ENCODE measurements at regions not wholly inside any gene's neighbourhood (a gene's known extent, or its start where the extent isn't known, plus 50 kb on each side); places are given as distances from the start of the nearest gene placed in this dataset.

DNA sequence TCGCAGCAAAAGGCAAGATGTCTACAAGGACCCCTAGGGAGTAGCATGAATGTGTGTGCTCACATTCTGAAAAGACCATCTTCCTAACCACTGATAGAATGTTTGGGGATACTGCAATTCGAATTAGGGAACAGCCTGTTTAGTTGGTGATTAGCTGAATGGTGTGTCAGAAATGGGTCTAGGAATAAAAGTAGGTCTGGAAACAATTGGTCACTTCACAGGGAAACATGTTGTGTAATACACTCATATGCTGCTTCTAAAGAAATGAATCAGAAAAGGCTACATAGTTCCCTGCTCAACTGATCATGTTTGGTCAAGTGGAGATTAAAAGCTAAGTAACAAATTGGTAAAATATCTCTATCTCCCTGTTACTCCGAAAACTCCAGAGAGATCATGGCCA lies 2362.4 kb upstream of the TENM3 start:
- intact Hi-C loops (cut with DNase I), result no loop called here
- TF ChIP-seq EP300 (IDR thresholded peaks at IDR 0.05), result no peak
- H3K4me1 ChIP-seq, result no peaks in the 10 kb centered on the region

DNA sequence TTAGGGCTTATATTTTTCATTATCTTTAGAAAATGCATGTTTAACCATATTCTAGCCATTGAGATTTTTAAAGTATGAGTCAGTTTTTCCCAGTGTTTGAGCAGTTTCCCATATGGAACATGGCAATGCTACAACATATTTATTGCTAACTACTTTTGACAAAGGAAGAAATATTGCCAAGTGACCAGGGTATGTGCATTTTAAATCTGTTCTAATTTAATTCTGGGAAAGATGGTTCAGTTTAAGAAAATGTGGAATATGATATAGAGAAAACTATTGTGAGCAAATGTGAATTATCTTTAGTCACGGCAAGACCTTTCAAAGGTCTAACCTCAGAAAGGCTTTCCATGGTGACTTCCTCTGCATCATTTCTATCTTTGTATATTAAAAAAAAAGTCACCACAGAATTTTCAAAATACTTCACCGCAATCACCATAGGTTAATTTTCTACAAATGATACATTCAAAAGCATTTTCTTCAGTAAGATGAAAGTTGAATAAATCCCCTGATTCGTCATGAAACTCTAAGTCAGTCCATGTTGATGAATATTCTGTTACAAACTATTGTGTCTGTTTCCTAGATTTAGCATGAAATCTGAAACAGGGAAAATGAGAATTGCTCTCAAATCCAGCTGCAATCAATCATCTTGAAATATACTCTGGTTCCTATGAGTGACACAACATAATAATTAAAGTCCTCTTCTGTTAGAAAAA lies 2349.0 kb upstream of the TENM3 start:
- TF ChIP-seq POLR2A (IDR thresholded peaks at IDR 0.05; ENCODE audit: low read depth) (no peak), POLR2AphosphoS5 (IDR thresholded peaks at IDR 0.05) (no peak), EP300 (IDR thresholded peaks at IDR 0.05) (no peak)
- TF ChIP-seq, protein P1, sequence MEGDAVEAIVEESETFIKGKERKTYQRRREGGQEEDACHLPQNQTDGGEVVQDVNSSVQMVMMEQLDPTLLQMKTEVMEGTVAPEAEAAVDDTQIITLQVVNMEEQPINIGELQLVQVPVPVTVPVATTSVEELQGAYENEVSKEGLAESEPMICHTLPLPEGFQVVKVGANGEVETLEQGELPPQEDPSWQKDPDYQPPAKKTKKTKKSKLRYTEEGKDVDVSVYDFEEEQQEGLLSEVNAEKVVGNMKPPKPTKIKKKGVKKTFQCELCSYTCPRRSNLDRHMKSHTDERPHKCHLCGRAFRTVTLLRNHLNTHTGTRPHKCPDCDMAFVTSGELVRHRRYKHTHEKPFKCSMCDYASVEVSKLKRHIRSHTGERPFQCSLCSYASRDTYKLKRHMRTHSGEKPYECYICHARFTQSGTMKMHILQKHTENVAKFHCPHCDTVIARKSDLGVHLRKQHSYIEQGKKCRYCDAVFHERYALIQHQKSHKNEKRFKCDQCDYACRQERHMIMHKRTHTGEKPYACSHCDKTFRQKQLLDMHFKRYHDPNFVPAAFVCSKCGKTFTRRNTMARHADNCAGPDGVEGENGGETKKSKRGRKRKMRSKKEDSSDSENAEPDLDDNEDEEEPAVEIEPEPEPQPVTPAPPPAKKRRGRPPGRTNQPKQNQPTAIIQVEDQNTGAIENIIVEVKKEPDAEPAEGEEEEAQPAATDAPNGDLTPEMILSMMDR (IDR thresholded peaks at IDR 0.05), result no peak
- Histone ChIP-seq H3K27me3 (no peaks in the 10 kb centered on the region), H3K4me1 (no peaks in the 10 kb centered on the region), H3K36me3 (no peaks in the 10 kb centered on the region), H3K4me3 (no peak overlapping the region), H3K27ac (replicated peaks in 1 of 4) (no peak overlapping the region), H3K9me3 (no peaks in the 10 kb centered on the region)
- WGBS, result 72% methylated on average over 3 of the region's 3 CpGs
- no peak for DNase-seq (ENCODE audit: extremely low spot score)
- intact Hi-C loops (cut with DNase I), result no loop called here

More for the DNA sequence above, 2362.4 kb upstream of the TENM3 start:
- DNase-seq (ENCODE audit: extremely low spot score), result no peak
- Histone ChIP-seq H3K4me3 (no peak overlapping the region), H3K27ac (replicated peaks in 1 of 4) (no peak overlapping the region), H3K36me3 (no peaks in the 10 kb centered on the region), H3K27me3 (no peaks in the 10 kb centered on the region), H3K9me3 (no peaks in the 10 kb centered on the region)
- 53% methylated on average over 3 of the region's 3 CpGs for WGBS

DNA sequence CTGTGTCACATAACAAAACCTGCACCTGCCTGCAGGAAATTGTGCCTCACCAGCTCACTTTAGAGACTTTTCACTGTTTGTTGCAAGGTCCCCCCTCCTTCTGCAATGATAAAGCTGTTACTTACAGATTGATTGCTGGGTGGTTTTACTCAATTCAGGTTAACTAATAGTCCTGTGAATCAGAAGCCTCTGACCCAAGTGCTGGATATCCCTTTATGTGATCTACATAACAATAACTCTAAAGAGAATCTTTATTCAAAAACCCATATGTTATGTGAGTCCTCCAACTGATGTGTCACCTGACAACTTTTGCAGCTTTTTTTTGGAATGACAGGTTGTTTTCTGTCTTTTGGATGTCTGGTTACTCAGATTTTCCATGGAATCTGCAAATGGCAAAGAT lies 2323.6 kb upstream of the TENM3 start:
- no peaks in the 10 kb centered on the region for H3K9me3 ChIP-seq
- TF ChIP-seq EP300 (IDR thresholded peaks at IDR 0.05) (no peak), POLR2A (IDR thresholded peaks at IDR 0.05; ENCODE audit: low read depth) (no peak), POLR2AphosphoS5 (IDR thresholded peaks at IDR 0.05) (no peak)
- TF ChIP-seq, protein P1 (IDR thresholded peaks at IDR 0.05), result no peak
- no peaks in the 10 kb centered on the region for H3K36me3 ChIP-seq
- H3K4me3 ChIP-seq, result no peak overlapping the region
- no peak for DNase-seq (ENCODE audit: extremely low spot score)
- H3K4me1 ChIP-seq, result no peaks in the 10 kb centered on the region
- intact Hi-C loops (cut with DNase I), result no loop called here
- no peaks in the 10 kb centered on the region for H3K27me3 ChIP-seq
- H3K27ac ChIP-seq (replicated peaks in 1 of 4), result no peak overlapping the region

DNA sequence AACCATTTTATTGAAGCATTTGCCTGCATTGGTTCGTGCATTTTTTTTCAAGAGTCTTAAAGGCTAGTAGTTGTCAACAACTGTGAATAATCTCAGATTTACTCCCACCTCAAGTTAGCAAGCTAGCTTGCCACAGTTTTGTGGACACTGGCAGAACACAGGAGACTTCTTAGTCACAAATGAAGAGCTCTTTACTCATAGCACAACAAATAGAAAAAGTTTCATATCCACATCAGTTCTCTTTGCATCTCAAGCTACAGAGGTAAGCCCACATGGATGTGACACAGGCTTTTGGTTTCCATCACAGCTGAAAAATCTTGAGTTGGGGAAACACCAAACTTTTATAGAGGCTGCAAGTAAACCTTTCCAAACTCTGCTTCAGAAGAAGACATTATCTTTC lies 2315.7 kb upstream of the TENM3 start:
- DNase-seq (ENCODE audit: extremely low spot score), result no peak
- Histone ChIP-seq H3K27ac (replicated peaks in 1 of 4) (no peak overlapping the region), H3K27me3 (no peaks in the 10 kb centered on the region), H3K36me3 (no peaks in the 10 kb centered on the region), H3K9me3 (no peaks in the 10 kb centered on the region), H3K4me3 (no peak overlapping the region), H3K4me1 (no peaks in the 10 kb centered on the region)
- 67% methylated on average over 1 of the region's 1 CpG for WGBS
- TF ChIP-seq EP300 (IDR thresholded peaks at IDR 0.05), result no peak
- TF ChIP-seq, protein P1 (IDR thresholded peaks at IDR 0.05), result no peak
- TF ChIP-seq POLR2AphosphoS5 (IDR thresholded peaks at IDR 0.05), result no peak
- no peak for TF ChIP-seq POLR2A (IDR thresholded peaks at IDR 0.05; ENCODE audit: low read depth)
- intact Hi-C loops (cut with DNase I), result no loop called here

DNA sequence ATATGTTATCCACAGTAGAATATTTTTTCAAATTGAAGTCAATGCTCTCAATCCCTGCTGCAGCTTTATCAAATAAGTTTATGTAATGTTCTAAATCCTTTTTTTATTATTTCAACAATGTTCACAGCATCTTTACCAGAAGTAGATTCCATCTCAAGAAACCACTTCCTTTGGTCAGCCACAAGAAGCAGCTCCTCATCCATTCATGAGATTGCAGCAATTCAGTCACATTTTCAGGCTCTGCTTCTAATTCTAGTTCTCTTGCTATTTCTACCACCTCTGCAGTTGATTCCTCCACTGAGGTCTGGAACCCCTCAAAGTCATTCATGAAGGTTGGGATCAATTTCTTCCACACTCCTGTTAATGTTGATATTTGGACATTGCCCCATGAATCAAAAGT lies 2301.3 kb upstream of the TENM3 start:
- no peak for DNase-seq (ENCODE audit: extremely low spot score)

More for the DNA sequence above, 2301.3 kb upstream of the TENM3 start:
- Histone ChIP-seq H3K27ac (replicated peaks in 1 of 4) (no peak overlapping the region), H3K27me3 (no peaks in the 10 kb centered on the region), H3K4me3 (no peak overlapping the region), H3K36me3 (no peaks in the 10 kb centered on the region), H3K4me1 (no peaks in the 10 kb centered on the region), H3K9me3 (peaks cover 0 to 6% (median 0%) of the 10 kb centered on the region in 4 donors)
- intact Hi-C loops (cut with DNase I), result no loop called here
- no peak for TF ChIP-seq POLR2A (IDR thresholded peaks at IDR 0.05; ENCODE audit: low read depth)
- no peak for TF ChIP-seq EP300 (IDR thresholded peaks at IDR 0.05)
- TF ChIP-seq, protein P1 (IDR thresholded peaks at IDR 0.05), result no peak
- TF ChIP-seq POLR2AphosphoS5 (IDR thresholded peaks at IDR 0.05), result no peak

Data from esophagus muscularis mucosa (tissue), 4 donors.